WTC11 (cell line): ENCODE measurements at regions not wholly inside any gene's neighbourhood (a gene's known extent, or its start where the extent isn't known, plus 50 kb on each side); places are given as distances from the start of the nearest gene placed in this dataset.
A peak's percentile ranks its signal among the peaks of the same experiment; 100 is the strongest.

Source experiments
- ATAC-seq: fragments of 200-7000 bp; cut with Tn5 transposase; 2 replicates; pipeline ENCODE4 v1.10.0; 2021; ENCODE audit warnings: mild to moderate bottlenecking, moderate library complexity
- CTCF ChIA-PET: fragments of 300-600 bp; sonication (Branson Sonifier 250); formaldehyde crosslinking; loops from one replicate; lab custom pipeline; 2021; ENCODE audit warnings: antibody characterized with exemption; lab: Charles Lee
- POLR2A ChIA-PET: fragments of 350-600 bp; sonication (Branson Sonifier 250); formaldehyde crosslinking; loops from one replicate; lab custom pipeline; 2021; ENCODE audit warnings: antibody characterized with exemption; lab: Charles Lee
- DNase-seq: peaks from one replicate; pipeline ENCODE4 v3.0.0; 2021; ENCODE audit warnings: low spot score
- H3K27ac Mint-ChIP-seq: 2 replicates; pipeline ENCODE4 v1.8.0; 2021; ENCODE audit warnings: mixed read lengths
- H3K27me3 Mint-ChIP-seq: 2 replicates; pipeline ENCODE4 v1.8.0; 2021; ENCODE audit warnings: low read depth, mild to moderate bottlenecking, moderate library complexity, mixed read lengths
- H3K36me3 Mint-ChIP-seq: 2 replicates; pipeline ENCODE4 v1.8.0; 2021; ENCODE audit warnings: mixed read lengths
- H3K4me1 Mint-ChIP-seq: 2 replicates; pipeline ENCODE4 v1.8.0; 2022; ENCODE audit warnings: mixed read lengths
- H3K4me3 Mint-ChIP-seq: 2 replicates; pipeline ENCODE4 v1.8.0; 2021; ENCODE audit warnings: mild to moderate bottlenecking, moderate library complexity, mixed read lengths
- H3K9me3 Mint-ChIP-seq: 2 replicates; pipeline ENCODE4 v1.8.0; 2021; ENCODE audit warnings: mixed read lengths
- AFF4 ChIP-seq: sonication (generic); formaldehyde crosslinking; IDR thresholded peaks from 2 replicates; pipeline ENCODE4 v1.8.1; 2023; ENCODE audit warnings: mild to moderate bottlenecking, missing genetic modification reagents, borderline replicate concordance
- CBFB ChIP-seq: sonication (generic); formaldehyde crosslinking; IDR thresholded peaks from 2 replicates; pipeline ENCODE4 v1.8.1; 2022; ENCODE audit warnings: mild to moderate bottlenecking, low read depth, missing genetic modification reagents
- CREB1 ChIP-seq: sonication (generic); formaldehyde crosslinking; IDR thresholded peaks from 2 replicates; pipeline ENCODE4 v1.8.0; 2023; ENCODE audit warnings: mild to moderate bottlenecking, missing genetic modification reagents
- CTCF ChIP-seq: fragments of 200-600 bp; IDR thresholded peaks from 2 replicates; pipeline ENCODE4 v1.8.0; 2022; ENCODE audit warnings: antibody characterized with exemption
- EMX1 ChIP-seq: fragments of 250-450 bp; sonication (Bioruptor Pico); IDR thresholded peaks from 2 replicates; pipeline ENCODE4 v1.8.0; 2021; ENCODE audit warnings: mild to moderate bottlenecking
- FOXJ3 ChIP-seq: sonication (generic); formaldehyde crosslinking; IDR thresholded peaks from 2 replicates; pipeline ENCODE4 v1.9.0; 2021; ENCODE audit warnings: missing genetic modification reagents, mild to moderate bottlenecking, borderline replicate concordance
- GRHL2 ChIP-seq: fragments of 250-450 bp; sonication (Bioruptor Pico); IDR thresholded peaks from 2 replicates; pipeline ENCODE4 v1.8.0; 2022; ENCODE audit warnings: mild to moderate bottlenecking, moderate library complexity; ENCODE audit not compliant: insufficient replicate concordance, severe bottlenecking
- IRF2 ChIP-seq: sonication (generic); formaldehyde crosslinking; IDR thresholded peaks from 2 replicates; pipeline ENCODE4 v1.8.0; 2022; ENCODE audit warnings: low read depth, missing genetic modification reagents, borderline replicate concordance
- MYBL2 ChIP-seq: sonication (generic); formaldehyde crosslinking; IDR thresholded peaks from 2 replicates; pipeline ENCODE4 v1.8.1; 2023; ENCODE audit warnings: mild to moderate bottlenecking, moderate library complexity, missing genetic modification reagents
- SOX15 ChIP-seq: fragments of 250-450 bp; sonication (Bioruptor Pico); IDR thresholded peaks from 2 replicates; pipeline ENCODE4 v1.9.0; 2021; ENCODE audit warnings: mild to moderate bottlenecking
- SP1 ChIP-seq: sonication (generic); formaldehyde crosslinking; conservative IDR thresholded peaks from 2 replicates; pipeline ENCODE4 v1.8.1; 2022; ENCODE audit warnings: missing genetic modification reagents
- ZNF138 ChIP-seq: sonication (generic); formaldehyde crosslinking; conservative IDR thresholded peaks from 2 replicates; pipeline ENCODE4 v1.8.1; 2022; ENCODE audit warnings: mild to moderate bottlenecking, moderate library complexity, missing genetic modification reagents
- ZNF263 ChIP-seq: sonication (generic); formaldehyde crosslinking; IDR thresholded peaks from 2 replicates; pipeline ENCODE4 v1.8.1; 2022; ENCODE audit warnings: low read depth, mild to moderate bottlenecking, moderate library complexity, missing genetic modification reagents
- TF ChIP-seq, protein P1 (sequence below): sonication (generic); formaldehyde crosslinking; IDR thresholded peaks from 2 replicates; pipeline ENCODE4 v1.8.0; 2023; ENCODE audit warnings: mild to moderate bottlenecking, missing genetic modification reagents
- TF ChIP-seq, protein P2 (sequence below): fragments of 250-450 bp; sonication (Bioruptor Pico); IDR thresholded peaks from 2 replicates; pipeline ENCODE4 v1.9.0; 2021; ENCODE audit warnings: mild to moderate bottlenecking, borderline replicate concordance

GRCh38 chr18:47542551-47542950 lies 291.1 kb upstream of the SKOR2 start (continued):
- TF ChIP-seq FOXJ3 (CRISPR knock-in tag) (no peak), CTCF (no peak), CBFB (CRISPR knock-in tag) (no peak), SP1 (no peak), SOX15 (CRISPR knock-in tag) (no peak)

DNA sequence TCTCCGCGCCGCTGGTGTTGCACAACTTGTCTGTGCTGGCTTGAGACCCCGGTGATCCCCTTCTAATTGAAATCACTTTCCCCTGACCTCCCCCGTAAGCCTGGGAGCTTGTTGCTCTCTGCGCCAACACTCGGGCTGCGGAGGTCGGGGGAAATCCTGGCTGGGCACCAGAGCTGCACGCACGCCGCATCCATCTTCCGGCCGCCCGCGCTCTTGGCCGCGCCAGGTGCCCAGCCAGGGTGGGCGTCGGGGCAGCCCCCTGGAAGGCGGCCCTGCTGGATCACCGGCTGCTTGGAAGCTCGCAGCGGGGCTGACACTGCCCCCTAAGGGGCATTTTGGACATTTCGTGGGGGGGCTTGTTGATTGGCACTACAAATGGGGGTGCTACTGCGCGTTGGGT lies 280.3 kb upstream of the SKOR2 start:
- peak; percentile 47 for DNase-seq
- POLR2A ChIA-PET: interaction anchor here (0.5 kb wide), 1 partner anchor 45 kb away, joined by 3 read pairs; no protein-coding TSS in a partner anchor
- H3K4me1 Mint-ChIP-seq: peaks cover 9% of the 10 kb centered on the region; the same call in 1 of the 2 replicates
- no peak for TF ChIP-seq MYBL2 (CRISPR knock-in tag)
- peak; percentile 43; the same call in 1 of the 2 replicates for TF ChIP-seq CTCF
- TF ChIP-seq, all 79 proteins: peak for 1
- Mint-ChIP-seq H3K9me3 (no peaks in the 10 kb centered on the region), H3K36me3 (no peaks in the 10 kb centered on the region), H3K27ac (no peak overlapping the region), H3K4me3 (no peak overlapping the region), H3K27me3 (no peaks in the 10 kb centered on the region; the same call in 1 of the 2 replicates)
- ATAC-seq: peak; percentile 59
- CTCF ChIA-PET: interaction anchor here (0.6 to 1.4 kb wide), 11 partner anchors 11 to 270 kb away, joined by 3 to 9 read pairs (median 4); no protein-coding TSS in a partner anchor

DNA sequence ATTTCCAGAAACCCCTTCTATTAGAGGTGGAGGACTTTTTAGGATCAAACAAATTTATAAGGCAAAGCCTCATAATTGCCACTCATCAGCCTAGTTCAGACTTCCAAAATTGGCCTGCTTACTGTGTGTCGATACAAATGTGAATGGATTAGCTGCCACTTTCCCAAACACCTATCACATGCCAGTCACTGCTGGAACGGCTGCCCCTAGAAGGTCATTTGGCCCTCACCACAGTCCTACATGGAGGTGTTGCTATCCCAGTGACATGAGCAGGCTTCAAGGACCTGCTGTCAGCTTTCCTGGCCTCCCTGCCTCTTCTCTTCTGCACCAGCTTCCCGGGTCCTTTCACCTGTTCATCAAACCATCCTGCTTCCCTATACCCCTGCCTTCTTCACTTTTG lies 279.2 kb upstream of the SKOR2 start:
- CTCF ChIA-PET: no interaction called here
- Mint-ChIP-seq H3K36me3 (no peaks in the 10 kb centered on the region), H3K27me3 (no peaks in the 10 kb centered on the region; the same call in 1 of the 2 replicates), H3K4me3 (no peak overlapping the region), H3K27ac (no peak overlapping the region), H3K4me1 (peaks cover 9% of the 10 kb centered on the region; the same call in 1 of the 2 replicates), H3K9me3 (no peaks in the 10 kb centered on the region)
- TF ChIP-seq ZNF138 (CRISPR knock-in tag) (no peak), IRF2 (CRISPR knock-in tag) (no peak)
- POLR2A ChIA-PET: no interaction called here
- ATAC-seq (no peak), DNase-seq (no peak)

- no peaks in the 10 kb centered on the region; the same call in 1 of the 2 replicates for H3K27me3 Mint-ChIP-seq
- H3K4me1 Mint-ChIP-seq: peaks cover 9% of the 10 kb centered on the region; the same call in 1 of the 2 replicates
- DNase-seq (no peak), ATAC-seq (no peak)
- POLR2A ChIA-PET: no interaction called here
- H3K9me3 Mint-ChIP-seq: no peaks in the 10 kb centered on the region
- H3K4me3 Mint-ChIP-seq: no peak overlapping the region
- no peak overlapping the region for H3K27ac Mint-ChIP-seq
- CTCF ChIA-PET: no interaction called here
- H3K36me3 Mint-ChIP-seq: no peaks in the 10 kb centered on the region
- TF ChIP-seq, protein P1, sequence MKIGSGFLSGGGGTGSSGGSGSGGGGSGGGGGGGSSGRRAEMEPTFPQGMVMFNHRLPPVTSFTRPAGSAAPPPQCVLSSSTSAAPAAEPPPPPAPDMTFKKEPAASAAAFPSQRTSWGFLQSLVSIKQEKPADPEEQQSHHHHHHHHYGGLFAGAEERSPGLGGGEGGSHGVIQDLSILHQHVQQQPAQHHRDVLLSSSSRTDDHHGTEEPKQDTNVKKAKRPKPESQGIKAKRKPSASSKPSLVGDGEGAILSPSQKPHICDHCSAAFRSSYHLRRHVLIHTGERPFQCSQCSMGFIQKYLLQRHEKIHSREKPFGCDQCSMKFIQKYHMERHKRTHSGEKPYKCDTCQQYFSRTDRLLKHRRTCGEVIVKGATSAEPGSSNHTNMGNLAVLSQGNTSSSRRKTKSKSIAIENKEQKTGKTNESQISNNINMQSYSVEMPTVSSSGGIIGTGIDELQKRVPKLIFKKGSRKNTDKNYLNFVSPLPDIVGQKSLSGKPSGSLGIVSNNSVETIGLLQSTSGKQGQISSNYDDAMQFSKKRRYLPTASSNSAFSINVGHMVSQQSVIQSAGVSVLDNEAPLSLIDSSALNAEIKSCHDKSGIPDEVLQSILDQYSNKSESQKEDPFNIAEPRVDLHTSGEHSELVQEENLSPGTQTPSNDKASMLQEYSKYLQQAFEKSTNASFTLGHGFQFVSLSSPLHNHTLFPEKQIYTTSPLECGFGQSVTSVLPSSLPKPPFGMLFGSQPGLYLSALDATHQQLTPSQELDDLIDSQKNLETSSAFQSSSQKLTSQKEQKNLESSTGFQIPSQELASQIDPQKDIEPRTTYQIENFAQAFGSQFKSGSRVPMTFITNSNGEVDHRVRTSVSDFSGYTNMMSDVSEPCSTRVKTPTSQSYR: no peak
- TF ChIP-seq CREB1 (CRISPR knock-in tag) (no peak), AFF4 (CRISPR knock-in tag) (no peak), MYBL2 (CRISPR knock-in tag) (no peak), EMX1 (CRISPR knock-in tag) (no peak), ZNF263 (CRISPR knock-in tag) (no peak), GRHL2 (CRISPR knock-in tag) (no peak)
- TF ChIP-seq, protein P2, sequence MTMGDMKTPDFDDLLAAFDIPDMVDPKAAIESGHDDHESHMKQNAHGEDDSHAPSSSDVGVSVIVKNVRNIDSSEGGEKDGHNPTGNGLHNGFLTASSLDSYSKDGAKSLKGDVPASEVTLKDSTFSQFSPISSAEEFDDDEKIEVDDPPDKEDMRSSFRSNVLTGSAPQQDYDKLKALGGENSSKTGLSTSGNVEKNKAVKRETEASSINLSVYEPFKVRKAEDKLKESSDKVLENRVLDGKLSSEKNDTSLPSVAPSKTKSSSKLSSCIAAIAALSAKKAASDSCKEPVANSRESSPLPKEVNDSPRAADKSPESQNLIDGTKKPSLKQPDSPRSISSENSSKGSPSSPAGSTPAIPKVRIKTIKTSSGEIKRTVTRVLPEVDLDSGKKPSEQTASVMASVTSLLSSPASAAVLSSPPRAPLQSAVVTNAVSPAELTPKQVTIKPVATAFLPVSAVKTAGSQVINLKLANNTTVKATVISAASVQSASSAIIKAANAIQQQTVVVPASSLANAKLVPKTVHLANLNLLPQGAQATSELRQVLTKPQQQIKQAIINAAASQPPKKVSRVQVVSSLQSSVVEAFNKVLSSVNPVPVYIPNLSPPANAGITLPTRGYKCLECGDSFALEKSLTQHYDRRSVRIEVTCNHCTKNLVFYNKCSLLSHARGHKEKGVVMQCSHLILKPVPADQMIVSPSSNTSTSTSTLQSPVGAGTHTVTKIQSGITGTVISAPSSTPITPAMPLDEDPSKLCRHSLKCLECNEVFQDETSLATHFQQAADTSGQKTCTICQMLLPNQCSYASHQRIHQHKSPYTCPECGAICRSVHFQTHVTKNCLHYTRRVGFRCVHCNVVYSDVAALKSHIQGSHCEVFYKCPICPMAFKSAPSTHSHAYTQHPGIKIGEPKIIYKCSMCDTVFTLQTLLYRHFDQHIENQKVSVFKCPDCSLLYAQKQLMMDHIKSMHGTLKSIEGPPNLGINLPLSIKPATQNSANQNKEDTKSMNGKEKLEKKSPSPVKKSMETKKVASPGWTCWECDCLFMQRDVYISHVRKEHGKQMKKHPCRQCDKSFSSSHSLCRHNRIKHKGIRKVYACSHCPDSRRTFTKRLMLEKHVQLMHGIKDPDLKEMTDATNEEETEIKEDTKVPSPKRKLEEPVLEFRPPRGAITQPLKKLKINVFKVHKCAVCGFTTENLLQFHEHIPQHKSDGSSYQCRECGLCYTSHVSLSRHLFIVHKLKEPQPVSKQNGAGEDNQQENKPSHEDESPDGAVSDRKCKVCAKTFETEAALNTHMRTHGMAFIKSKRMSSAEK: no peak
Measured at GRCh38 chr18:47528343-47528742, 276.9 kb upstream of the SKOR2 start.
